H54 (cell line): ENCODE measurements at regions not wholly inside any gene's neighbourhood (a gene's known extent, or its start where the extent isn't known, plus 50 kb on each side); places are given as distances from the start of the nearest gene placed in this dataset.

Experiments
- DNase-seq: peaks from one replicate; pipeline ENCODE4 v3.0.0; 2011; ENCODE audit warnings: low spot score, mixed read lengths; ENCODE audit not compliant: insufficient read length
- FAIRE-seq: peaks from 3 replicates; lab custom pipeline; 2011; peaks lifted over from hg19 to GRCh38; lab: Jason Lieb, UNC
- POLR2A ChIP-seq: IDR thresholded peaks from 2 replicates; pipeline ENCODE4 v1.6.1; 2011; ENCODE audit warnings: low read depth, mild to moderate bottlenecking, low read length

GRCh38 chr4:12586242-12587006, 897.7 kb downstream of the RAB28 start:
- no peak for FAIRE-seq
- DNase-seq, result no peak
- TF ChIP-seq POLR2A, result no peak

GRCh38 chr4:12584116-12584875, 899.8 kb downstream of the RAB28 start:
- DNase-seq (no peak), FAIRE-seq (no peak)
- no peak for TF ChIP-seq POLR2A

- no peak for TF ChIP-seq POLR2A
- FAIRE-seq (no peak), DNase-seq (no peak)
These were observed 900.9 kb downstream of the RAB28 start for GRCh38 chr4:12583275-12583674.

- no peak for TF ChIP-seq POLR2A
- DNase-seq, result no peak
- FAIRE-seq, result no peak
These were observed 903.4 kb downstream of the RAB28 start for GRCh38 chr4:12580787-12581186.

- no peak for TF ChIP-seq POLR2A
- no peak for DNase-seq
- FAIRE-seq, result no peak
These were observed 905.0 kb downstream of the RAB28 start for GRCh38 chr4:12579172-12579571.

- no peak for TF ChIP-seq POLR2A
- FAIRE-seq, result no peak
- no peak for DNase-seq
These were observed 907.7 kb downstream of the RAB28 start for GRCh38 chr4:12576409-12576808.

GRCh38 chr4:12573716-12574115, 910.4 kb downstream of the RAB28 start:
- DNase-seq (no peak), FAIRE-seq (no peak)
- no peak for TF ChIP-seq POLR2A

- FAIRE-seq (no peak), DNase-seq (no peak)
- TF ChIP-seq POLR2A, result no peak
These were observed 921.5 kb downstream of the RAB28 start for GRCh38 chr4:12562476-12563140.

GRCh38 chr4:12562021-12562420, 922.1 kb downstream of the RAB28 start:
- no peak for DNase-seq
- TF ChIP-seq POLR2A, result no peak

GRCh38 chr4:12555011-12555410, 929.1 kb downstream of the RAB28 start:
- no peak for TF ChIP-seq POLR2A
- DNase-seq, result no peak
- FAIRE-seq, result no peak

More at GRCh38 chr4:12562021-12562420, 922.1 kb downstream of the RAB28 start:
- FAIRE-seq, result no peak

- no peak for TF ChIP-seq POLR2A
- FAIRE-seq, result no peak
- DNase-seq, result no peak
These were observed 935.5 kb downstream of the RAB28 start for GRCh38 chr4:12548678-12549077.

- no peak for TF ChIP-seq POLR2A
- DNase-seq (no peak), FAIRE-seq (no peak)
These were observed 938.3 kb downstream of the RAB28 start for GRCh38 chr4:12545812-12546211.

GRCh38 chr4:12538162-12538561, 946.0 kb downstream of the RAB28 start:
- no peak for FAIRE-seq

GRCh38 chr4:12534684-12535083, 949.5 kb downstream of the RAB28 start:
- no peak for FAIRE-seq

More at GRCh38 chr4:12538162-12538561, 946.0 kb downstream of the RAB28 start:
- no peak for TF ChIP-seq POLR2A
- DNase-seq, result no peak

GRCh38 chr4:12519426-12519825, 964.7 kb downstream of the RAB28 start:
- FAIRE-seq, result no peak

More at GRCh38 chr4:12534684-12535083, 949.5 kb downstream of the RAB28 start:
- no peak for TF ChIP-seq POLR2A
- no peak for DNase-seq

More at GRCh38 chr4:12519426-12519825, 964.7 kb downstream of the RAB28 start:
- TF ChIP-seq POLR2A, result no peak
- no peak for DNase-seq
